Renal pelvis (tissue), 1 donor: ENCODE measurements at regions not wholly inside any gene's neighbourhood (a gene's known extent, or its start where the extent isn't known, plus 50 kb on each side); places are given as distances from the start of the nearest gene placed in this dataset.

Source experiments
- DNase-seq: peaks from one replicate; pipeline ENCODE4 v3.0.0-alpha.2; 2013

DNA sequence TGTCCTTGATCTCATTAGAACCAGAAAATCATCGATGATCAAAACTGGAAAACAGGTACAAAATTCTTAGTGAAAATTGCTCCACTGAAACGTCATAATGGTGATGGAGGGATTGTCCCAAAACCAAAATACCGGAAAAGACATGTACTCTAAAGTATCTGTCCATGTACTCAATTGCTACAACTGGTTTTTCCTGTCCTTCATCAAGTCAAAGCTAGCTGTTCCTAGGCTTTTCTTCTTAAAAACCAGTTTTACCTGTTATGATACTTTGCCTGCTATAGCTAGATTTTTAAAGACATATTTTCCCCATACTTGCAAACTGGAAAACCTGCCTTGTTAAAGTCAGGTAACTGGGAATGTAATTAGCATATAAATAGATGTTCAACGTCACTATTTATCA, 50.5 kb upstream of the LRRC1 start:
- no peak for DNase-seq

DNA sequence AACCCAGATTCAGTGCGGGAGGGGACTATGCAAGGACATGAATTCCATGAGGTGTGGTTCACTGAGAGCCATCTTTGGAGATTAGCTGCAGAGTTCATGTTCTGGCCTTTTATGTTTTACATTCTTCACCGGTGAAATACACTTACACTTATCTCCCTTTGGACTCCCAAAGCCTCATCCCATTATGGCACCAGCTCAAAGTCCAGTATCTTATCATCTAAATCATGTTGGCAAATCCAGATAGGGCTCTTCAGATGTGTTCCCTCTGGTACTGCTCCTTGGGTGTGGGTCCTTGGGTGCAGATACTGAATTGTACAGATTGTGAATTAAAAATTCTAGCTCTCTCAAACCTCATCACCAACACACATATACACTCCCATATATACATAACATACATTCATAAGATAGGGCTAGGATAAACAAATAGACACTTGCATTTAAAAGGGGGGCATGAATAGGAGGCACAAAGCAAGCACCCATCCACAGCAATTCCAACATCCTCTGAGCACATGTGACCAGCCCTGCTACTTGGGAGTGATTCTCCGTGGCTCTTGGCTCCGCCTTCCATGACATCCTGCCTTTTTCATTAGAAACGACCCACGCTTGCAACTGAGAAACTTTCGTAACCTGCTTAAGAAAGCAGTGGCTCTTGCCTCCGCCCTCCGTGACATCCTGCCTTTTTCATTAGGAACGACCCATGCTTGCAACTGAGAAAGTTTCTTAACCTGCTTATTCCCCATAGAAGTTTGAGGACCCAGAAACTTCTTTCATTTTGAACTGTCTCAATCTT, 53.6 kb upstream of the LRRC1 start:
- no peak for DNase-seq

DNA sequence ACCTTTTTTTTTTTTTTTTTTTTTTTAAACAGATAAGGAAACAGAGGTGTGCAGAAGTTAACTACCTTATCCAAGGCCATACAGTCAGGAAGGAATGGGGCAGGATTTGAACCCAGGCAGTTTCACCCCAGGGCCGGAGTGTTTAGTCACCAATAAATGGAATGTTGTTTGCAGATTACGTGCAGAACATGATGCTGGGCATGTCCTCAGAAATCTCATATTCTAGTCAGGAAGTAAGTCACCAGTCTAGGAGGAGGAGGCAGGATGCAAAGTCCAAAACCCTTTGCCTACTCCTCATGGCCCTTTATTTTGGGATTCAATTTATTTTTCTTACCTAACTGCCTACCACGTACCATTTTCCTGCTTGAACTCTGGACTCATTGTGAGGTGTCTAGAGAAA, 57.1 kb upstream of the LRRC1 start:
- no peak for DNase-seq

DNA sequence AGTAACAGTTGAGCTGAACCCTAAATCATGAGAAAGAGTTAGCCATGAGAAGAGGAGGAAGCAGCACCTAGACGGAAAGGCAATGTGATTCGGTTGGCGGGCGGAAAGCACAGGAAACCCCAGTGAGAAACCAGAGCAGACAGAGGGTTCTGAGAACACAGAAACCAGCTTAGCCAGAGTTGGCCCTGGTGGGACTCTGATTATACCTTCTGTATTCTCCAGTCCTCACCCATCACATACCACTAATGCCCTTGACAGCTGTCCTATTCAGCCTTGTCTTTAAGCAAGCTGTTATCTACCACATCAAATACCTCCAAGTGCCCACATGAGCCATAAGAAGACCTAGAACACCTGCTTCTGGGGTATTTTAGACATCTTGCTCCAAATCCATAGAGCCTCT, 58.9 kb upstream of the LRRC1 start:
- DNase-seq, result no peak

- no peak for DNase-seq
Measured at GRCh38 chr6:53734473-53735299, 60.1 kb upstream of the LRRC1 start.

- DNase-seq, result no peak
Measured at GRCh38 chr6:53731866-53732636, 62.8 kb upstream of the LRRC1 start.

GRCh38 chr6:53730767-53731166, 64.0 kb upstream of the LRRC1 start:
- DNase-seq, result no peak

DNA sequence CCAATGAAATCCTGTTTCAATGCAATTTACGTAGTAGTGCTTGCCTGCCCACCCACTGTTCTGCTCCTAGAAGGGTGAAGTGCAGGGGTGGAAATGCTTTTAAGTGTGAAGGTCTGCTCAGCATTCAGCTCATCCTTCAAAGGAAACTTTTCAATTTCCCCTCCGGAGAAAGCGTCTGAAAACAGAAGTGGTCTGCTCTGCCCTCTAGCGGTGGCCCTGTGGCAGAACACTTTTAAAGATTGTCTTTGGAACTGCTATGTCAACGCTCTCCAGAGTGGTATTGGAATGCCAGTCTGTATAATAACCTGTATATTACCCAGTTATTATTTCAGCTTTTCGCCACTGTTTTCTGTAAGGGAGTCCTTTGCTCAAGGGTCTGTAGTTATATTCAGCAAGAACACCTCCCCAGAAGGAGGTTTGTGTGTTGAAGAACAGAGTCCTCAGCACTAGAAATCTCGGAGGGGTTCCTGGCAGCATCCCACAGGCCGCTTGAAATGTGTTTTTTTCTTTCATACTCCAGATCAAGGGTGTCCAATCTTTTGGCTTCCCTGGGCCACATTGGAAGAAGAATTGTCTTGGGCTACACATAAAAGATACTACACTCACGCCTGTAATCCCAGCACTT, 63.1 kb upstream of the KLHL31 start:
- DNase-seq, result peak; percentile 35

DNA sequence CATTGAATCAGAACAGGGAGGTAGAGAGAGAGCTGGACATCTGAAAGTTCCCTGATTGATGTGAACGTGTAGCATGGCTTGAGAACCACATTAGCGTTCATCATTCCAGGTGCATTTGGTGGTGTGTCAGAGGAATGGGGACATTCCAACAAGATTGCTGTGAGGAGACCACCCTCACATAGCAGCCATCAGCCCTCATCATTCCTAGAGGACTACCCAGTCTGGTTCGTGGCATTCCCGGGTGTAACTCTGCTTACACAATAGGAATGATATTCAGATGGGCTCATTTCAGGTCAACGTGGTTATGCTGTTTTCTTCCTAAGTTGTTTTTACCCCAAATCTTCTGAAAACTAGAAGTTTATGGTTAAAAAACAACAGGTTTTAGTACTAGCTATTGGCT, 62.2 kb upstream of the KLHL31 start:
- no peak for DNase-seq

DNA sequence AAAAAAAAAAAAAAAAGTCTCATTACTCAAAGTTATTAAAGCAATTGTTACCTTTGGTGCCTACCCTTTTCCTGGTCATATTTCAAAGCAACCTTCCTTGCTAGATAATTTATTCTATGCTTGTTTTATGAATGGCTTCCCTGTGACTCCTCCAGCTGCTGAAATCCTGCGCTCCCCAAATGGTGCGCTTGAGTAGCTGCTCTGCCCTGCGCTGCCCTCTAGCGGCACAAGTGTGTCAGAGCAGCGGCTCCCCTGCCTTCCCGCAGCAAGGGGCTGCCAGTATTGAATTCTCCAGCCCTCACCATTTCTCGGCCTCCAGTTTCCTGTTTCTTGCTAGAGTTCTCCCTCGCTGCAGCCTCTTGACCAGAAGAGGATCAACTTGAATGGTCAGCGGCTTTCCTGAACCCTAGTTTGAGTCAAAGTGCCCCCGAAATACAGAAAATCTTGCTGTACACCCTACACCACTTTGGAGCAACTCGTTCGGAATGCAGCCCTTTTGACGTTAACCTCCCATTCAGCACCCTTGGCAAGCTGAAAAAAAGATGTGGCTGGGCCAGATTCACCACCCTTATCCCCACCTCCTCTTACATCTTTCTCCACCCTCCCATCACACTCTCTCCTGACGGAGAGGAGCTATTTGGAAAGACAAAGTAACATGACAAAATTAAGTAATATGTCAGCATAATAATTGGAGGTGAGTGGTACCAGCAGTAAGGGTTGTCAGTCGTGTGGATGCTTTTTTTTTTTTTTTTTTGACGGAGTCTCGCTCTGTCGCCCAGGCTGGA, 60.4 kb upstream of the KLHL31 start:
- peak; percentile 69 for DNase-seq

DNA sequence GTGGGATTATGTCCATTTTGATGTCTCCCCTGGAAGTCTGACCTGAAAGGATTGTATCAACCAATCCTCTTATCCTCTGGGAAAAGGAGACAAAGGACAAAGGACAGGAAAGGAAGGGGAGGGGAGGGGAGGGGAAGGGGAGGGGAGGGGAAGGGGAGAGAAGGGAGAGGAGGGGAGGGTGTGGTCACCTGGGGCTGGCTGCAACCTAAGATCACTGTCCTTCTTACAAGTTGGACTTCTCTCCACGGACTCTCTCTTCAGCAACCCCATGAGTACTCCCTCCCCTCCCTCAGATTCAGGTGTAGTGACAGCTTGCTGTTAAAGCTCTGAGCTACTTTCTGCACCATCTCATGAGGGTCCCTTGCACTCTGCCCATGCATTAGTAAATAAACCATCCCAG, 58.9 kb upstream of the KLHL31 start:
- DNase-seq, result no peak

- DNase-seq, result no peak
Measured at GRCh38 chr6:53723331-53723730, 57.8 kb upstream of the KLHL31 start.

GRCh38 chr6:53721766-53722165, 56.2 kb upstream of the KLHL31 start:
- no peak for DNase-seq

GRCh38 chr6:53718597-53719460, 53.3 kb upstream of the KLHL31 start:
- DNase-seq, result peak; percentile 65

GRCh38 chr6:53717566-53717965, 52.0 kb upstream of the KLHL31 start:
- DNase-seq, result no peak

DNA sequence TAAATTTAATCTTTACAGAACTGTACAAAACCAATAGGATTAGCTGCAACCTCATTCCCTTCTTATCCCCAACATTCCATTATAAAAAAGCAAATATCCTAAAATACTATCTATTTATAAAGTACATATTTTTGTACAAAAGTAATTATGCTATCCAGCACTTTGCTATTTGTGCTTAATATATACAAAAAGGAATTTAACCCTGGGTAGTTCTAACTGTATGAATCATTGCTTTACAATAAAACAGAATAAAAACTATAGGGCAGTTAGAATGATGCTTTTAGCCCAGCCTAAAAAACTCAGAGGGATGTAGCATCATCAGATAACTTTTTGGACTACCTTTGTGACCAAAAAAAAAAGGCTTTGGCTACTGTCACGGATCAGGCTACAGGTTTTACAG, 49.9 kb upstream of the KLHL31 start:
- DNase-seq, result no peak
